Inflammatory macrophage treated with lipopolysaccharide for 1 hour (primary cell): ENCODE measurements at regions not wholly inside any gene's neighbourhood (a gene's known extent, or its start where the extent isn't known, plus 50 kb on each side); places are given as distances from the start of the nearest gene placed in this dataset.

Experiments used
- DNase-seq, 2 donors: peaks; one replicate each; pipeline ENCODE4 v3.0.0-alpha.2; 2020 to 2022

- no peak for DNase-seq
Measured at GRCh38 chr4:160877087-160877790, 1286.6 kb downstream of the FSTL5 start.

DNA sequence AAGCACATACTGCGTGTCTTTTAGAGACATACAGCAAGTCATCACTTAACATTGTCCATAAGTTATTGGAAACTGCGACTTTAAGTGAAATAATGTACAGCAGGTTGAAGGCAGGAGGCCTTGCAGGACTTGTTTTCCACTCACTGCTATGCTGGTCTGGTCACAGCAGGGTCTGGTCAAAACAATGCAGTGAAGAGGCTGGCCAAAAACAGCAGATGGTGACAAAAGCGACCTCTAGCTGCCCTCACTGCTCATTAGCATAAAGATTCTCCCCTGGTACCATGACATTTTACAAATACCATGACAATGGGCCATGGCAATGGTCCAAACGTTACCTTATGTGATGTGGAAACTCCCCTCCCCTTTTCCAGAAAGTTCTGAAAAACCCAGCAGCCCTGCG, 1283.6 kb downstream of the FSTL5 start:
- no peak for DNase-seq

DNA sequence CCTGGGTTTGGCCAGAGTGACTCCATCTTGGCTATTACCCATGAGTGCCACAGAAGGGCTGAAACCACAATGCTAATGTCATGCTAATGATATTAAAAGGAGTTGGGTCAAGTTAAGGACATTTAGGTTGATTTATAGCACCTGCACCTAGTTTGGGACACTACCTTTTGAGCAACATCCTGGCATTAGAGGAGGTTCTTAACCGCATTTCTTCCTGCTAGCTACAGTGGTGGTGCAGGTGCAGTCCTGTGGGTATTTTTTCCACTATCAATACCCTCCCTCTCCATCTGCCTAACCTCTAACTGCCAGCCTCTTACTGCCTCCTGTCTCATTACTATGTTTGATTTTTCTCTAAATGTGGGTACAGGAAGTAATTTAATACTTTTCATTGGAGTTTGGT, 1276.1 kb downstream of the FSTL5 start:
- no peak for DNase-seq

- no peak for DNase-seq
Measured at GRCh38 chr4:160894128-160894527, 1269.7 kb downstream of the FSTL5 start.

DNA sequence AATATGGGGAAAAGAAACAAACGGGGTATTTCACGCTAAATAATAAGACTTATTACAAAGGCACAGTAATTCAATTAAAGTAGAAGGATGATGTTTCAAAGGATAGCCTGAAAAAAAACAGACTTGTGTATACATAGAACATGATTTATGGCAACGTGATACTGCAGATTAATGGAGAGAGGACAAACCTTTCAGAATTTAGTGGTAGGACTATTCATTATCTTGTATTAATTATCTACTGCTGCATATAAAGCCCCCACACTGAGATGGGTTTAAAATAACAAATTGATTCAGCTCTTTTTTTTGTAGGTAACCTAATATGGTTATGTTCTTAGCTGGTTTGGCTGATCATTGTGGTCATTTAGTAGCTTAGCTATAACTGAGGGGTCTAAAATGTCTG, 1269.0 kb downstream of the FSTL5 start:
- DNase-seq: no peak

DNA sequence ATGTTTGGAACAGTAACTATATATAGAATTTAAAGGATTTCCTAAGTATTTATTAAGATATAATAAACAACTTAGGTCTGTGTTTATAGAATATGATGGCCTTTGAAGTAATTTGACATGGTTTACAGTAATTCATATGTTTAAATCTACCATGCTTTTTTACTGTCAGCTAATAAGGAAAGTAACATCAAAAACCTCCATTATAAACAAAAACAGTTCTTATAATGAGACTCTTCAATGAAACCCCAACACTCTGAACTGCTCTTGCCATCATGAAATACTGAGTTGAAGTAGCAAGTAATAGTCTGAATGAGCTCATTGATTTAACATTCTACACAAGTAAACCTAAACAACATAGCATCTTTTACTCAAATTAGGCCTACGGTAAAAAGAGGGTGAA, 1236.5 kb downstream of the FSTL5 start:
- DNase-seq: no peak

GRCh38 chr4:160928482-160928881, 1235.3 kb downstream of the FSTL5 start:
- DNase-seq: no peak

DNA sequence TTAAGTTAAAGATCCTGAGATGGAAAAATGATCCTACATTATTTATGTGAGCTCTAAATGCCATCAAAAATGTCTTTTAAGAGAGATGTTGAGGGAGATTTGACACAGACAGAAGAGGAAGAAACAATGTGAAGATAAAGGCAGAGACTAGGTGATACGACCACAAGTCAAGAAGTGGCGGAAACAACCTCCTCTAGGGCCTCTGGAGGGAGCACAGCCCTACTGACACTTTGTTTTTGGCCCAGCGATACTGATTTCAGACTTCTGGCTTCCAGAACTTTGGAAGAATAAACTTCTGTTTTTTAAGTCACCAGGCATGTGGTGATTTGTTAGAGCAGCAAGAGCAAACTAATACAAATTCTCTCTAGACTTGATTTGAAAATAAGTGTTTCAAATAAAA, 1216.1 kb downstream of the FSTL5 start:
- no peak for DNase-seq

DNA sequence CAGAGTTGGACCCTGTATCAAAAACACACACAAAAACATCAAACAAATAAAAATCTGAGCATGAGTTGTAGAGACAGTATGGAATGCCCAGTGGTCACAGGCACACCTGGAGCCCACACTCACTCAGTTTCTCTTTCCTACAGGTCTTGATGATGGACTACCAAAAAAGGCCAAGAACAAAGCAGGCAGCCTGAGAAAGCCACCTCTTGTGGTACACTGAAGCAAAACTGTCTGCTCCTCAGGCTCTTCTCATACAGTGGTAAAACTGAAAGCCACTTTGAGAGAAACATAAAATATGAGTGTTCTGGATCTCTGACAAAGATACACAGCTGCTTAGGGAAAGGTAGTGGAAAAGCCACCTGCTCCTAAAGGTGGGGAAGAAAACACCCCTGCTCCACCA, 1206.9 kb downstream of the FSTL5 start:
- no peak for DNase-seq

DNA sequence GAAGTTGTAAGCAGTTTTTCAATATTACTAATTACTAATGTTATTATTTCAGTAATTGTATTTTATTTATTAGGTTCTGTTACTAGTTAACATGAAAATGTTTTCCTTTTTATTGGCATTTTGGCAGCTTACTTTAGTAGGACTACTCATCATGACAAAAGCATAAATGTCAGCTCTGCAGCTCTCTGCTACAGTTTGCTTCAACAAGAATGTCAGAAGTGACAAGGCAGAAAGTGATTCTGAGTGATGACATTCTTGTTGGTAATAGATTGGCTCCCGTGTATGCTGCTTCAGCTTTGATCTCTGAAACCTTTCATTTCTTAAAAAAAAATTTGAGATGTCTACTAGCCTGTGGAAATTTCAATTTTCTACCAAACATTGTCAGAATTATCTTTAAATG, 1193.9 kb downstream of the FSTL5 start:
- DNase-seq: no peak

DNA sequence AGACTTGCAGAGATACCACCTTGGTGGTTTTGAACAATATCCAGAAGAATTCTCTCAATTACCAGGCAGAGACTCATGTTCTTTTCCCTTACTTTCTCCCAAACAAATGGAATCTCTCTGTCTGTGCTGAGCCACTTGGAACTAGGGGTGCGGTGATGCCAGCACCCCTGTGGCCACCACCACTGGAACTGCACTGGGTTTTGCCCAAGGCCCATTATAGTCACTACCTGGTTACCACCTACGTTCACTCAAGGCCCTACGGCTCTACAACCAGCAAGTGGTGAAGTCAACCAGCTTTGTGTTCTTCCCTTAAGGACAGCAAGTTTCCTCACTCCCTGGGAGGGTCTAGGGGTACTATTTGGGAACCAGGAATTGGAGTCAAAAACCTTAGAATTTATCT, 1183.7 kb downstream of the FSTL5 start:
- DNase-seq: no peak

DNA sequence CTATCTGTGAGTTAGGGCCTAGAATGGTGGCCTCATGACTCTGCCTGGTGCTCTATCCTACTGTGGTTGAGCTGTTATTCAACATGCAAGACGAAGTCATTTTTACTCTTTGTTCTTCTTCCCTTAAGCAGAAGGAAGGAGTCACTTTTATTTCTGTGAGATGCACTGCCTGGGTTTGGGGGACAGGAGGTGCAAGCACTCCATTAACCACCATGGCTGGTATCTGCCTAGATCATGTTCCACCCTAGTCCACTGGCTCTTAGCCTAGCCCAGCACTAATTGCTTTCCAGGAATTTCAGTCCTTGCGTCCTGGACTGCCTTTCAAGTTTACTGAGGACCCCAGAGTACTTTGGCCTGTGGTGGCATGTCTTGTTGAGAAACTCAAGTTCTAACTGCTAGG, 1182.7 kb downstream of the FSTL5 start:
- no peak for DNase-seq

DNA sequence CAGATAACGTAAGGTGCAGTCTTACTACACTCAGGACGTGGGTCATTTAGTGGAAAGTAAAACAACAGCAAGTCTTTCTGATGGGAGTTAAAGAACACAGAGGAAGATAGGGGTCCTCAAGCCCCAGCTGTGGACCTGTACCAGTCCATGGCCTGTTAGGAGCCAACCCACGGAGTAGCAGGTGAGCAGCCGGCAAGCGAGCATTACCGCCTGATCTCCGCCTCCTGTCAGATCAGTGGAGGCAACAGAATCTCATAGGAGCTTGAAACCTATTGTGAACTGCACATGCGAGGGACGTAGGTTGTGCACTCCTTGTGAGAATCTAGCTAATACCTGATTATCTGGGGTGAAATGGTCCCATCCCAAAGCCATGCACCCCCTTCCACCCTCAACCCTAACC, 1180.8 kb downstream of the FSTL5 start:
- DNase-seq: no peak

DNA sequence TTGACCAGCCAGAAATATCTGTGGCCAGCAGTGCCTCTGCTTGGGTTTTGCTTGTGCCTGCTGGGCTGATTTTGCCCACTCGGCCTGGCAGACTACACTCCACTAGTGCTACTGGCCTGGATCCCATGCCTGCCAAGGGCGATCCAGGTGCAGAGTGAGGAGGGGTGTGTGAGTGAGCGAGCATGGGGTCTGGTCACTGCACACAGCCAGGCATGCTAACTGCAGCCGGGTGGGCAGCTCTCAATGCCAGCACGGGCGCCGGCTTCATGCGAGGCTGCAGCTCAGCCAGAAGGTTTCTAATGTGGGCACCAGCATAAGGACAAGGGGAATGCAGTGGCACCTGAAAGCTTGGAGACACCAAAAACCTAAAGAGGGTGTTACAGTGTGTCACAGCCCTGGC, 1161.4 kb downstream of the FSTL5 start:
- DNase-seq: no peak

DNA sequence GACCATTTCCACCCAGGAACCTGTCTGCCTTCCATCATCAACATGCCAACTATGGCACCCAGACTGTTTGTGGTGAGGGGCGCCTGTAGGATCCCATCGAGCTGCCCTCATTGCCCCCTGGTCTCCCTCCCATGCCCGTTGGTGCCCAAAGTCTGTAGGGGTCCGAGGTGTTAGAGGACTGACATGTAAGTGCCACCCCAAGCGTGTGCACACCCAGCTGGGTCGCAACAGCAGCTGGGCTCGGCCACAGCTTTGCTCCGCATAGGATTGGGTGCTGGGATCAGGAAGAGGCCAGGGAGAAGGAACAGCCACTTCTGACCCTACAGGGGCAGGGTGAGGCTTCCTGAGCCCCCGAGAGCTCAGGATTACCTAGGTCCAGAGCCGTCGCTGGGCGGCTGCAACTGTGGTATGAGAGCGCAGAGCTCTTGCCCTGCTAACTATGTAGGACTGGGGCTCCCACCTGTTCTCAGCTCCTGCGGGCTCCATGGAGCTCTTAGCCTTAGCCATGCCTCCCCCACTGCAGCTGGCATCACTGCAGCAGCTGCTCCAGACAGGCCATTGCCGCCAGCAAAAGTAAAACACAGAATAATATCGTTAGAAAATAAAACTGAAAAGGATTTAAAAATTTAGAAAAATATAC, 1160.3 kb downstream of the FSTL5 start:
- no peak for DNase-seq

DNA sequence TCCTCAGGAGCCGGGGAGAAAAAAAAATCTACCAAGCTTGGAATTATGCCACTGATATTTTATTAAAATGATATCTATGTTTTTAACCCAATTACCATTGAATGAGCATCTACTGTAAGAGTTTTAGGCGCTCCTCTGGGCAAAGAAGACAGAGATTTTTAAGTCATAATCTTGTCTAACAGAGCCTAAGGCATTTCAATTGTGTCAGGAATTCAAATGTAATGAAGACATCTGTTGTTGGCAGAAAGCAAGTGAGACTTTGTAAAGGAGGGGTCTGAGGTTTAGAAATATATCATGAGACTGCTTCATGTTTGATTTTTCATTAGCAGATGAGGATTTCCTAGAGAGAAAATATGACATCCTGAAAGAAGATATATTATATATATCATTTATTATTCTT, 1158.1 kb downstream of the FSTL5 start:
- DNase-seq: no peak

- no peak for DNase-seq
Measured at GRCh38 chr4:161008527-161008926, 1155.3 kb downstream of the FSTL5 start.

GRCh38 chr4:161010227-161010626, 1153.6 kb downstream of the FSTL5 start:
- no peak for DNase-seq
